Stimulated activated CD4-positive, alpha-beta T cell treated with anti-CD3 and anti-CD28 coated beads, Interleukin-4, amount 100 ng/mL, for 48 hours (primary cell): ENCODE measurements at regions not wholly inside any gene's neighbourhood (a gene's known extent, or its start where the extent isn't known, plus 50 kb on each side); places are given as distances from the start of the nearest gene placed in this dataset.

Source experiments
- DNase-seq, 2 donors: peaks; one replicate each; pipeline ENCODE4 v3.0.0-alpha.2; 2020; ENCODE audit warnings: low read depth in 2 of 2

- DNase-seq: no peak
Observed at GRCh38 chr1:29673228-29673500, 436.8 kb downstream of the PTPRU start.

GRCh38 chr1:29672416-29673227 lies 436.3 kb downstream of the PTPRU start:
- DNase-seq: no peak

- DNase-seq: no peak
Observed at GRCh38 chr1:29671446-29672356, 435.4 kb downstream of the PTPRU start.

- no peak for DNase-seq
Observed at GRCh38 chr1:29670752-29671151, 434.4 kb downstream of the PTPRU start.

- DNase-seq: no peak
Observed at GRCh38 chr1:29669912-29670311, 433.6 kb downstream of the PTPRU start.

- DNase-seq: no peak
Observed at GRCh38 chr1:29669158-29669871, 433.0 kb downstream of the PTPRU start.

- no peak for DNase-seq
Observed at GRCh38 chr1:29668551-29669157, 432.3 kb downstream of the PTPRU start.

GRCh38 chr1:29667951-29668350 lies 431.6 kb downstream of the PTPRU start:
- no peak for DNase-seq

GRCh38 chr1:29664711-29665110 lies 428.4 kb downstream of the PTPRU start:
- no peak for DNase-seq

- no peak for DNase-seq
Observed at GRCh38 chr1:29658688-29659087, 422.4 kb downstream of the PTPRU start.

GRCh38 chr1:29657816-29658215 lies 421.5 kb downstream of the PTPRU start:
- DNase-seq: no peak

GRCh38 chr1:29655945-29656850 lies 419.9 kb downstream of the PTPRU start:
- no peak for DNase-seq

- DNase-seq: no peak
Observed at GRCh38 chr1:29655145-29655544, 418.8 kb downstream of the PTPRU start.

GRCh38 chr1:29653886-29654450 lies 417.6 kb downstream of the PTPRU start:
- DNase-seq: no peak

GRCh38 chr1:29653034-29653810 lies 416.9 kb downstream of the PTPRU start:
- no peak for DNase-seq

- DNase-seq: no peak
Observed at GRCh38 chr1:29651684-29652665, 415.7 kb downstream of the PTPRU start.

GRCh38 chr1:29651246-29651645 lies 414.9 kb downstream of the PTPRU start:
- no peak for DNase-seq

- no peak for DNase-seq
Observed at GRCh38 chr1:29650476-29650875, 414.2 kb downstream of the PTPRU start.

GRCh38 chr1:29650041-29650400 lies 413.7 kb downstream of the PTPRU start:
- DNase-seq: no peak
